HG02642 (cell line): ENCODE measurements at regions not wholly inside any gene's neighbourhood (a gene's known extent, or its start where the extent isn't known, plus 50 kb on each side); places are given as distances from the start of the nearest gene placed in this dataset.
"Not testable (repeated sequence)": the region's sequence is repeated elsewhere in the genome, so short reads cannot be mapped to it uniquely, and the experiment has no call there.

ENCODE experiments used
- ATAC-seq: cut with Tn5 transposase; IDR thresholded peaks from one replicate; pipeline ENCODE4 v1.9.1; 2021; ENCODE audit warnings: mild to moderate bottlenecking; ENCODE audit not compliant: unreplicated experiment, poor library complexity

- ATAC-seq, result no peak
These were observed 756.8 kb upstream of the CDH6 start for GRCh38 chr5:30436691-30437090.

- ATAC-seq, result not testable (repeated sequence)
These were observed 764.5 kb upstream of the CDH6 start for GRCh38 chr5:30428866-30429407.

- ATAC-seq, result no peak
These were observed 779.4 kb upstream of the CDH6 start for GRCh38 chr5:30414078-30414477.

GRCh38 chr5:30413540-30413939 is 779.9 kb upstream of the CDH6 start:
- ATAC-seq, result no peak

GRCh38 chr5:30405821-30406220 is 787.7 kb upstream of the CDH6 start:
- no peak for ATAC-seq

- no peak for ATAC-seq
These were observed 791.9 kb upstream of the CDH6 start for GRCh38 chr5:30401479-30402058.

- no peak for ATAC-seq
These were observed 795.1 kb upstream of the CDH6 start for GRCh38 chr5:30398423-30398822.

- ATAC-seq, result no peak
These were observed 800.6 kb upstream of the CDH6 start for GRCh38 chr5:30392897-30393296.

GRCh38 chr5:30390095-30390494 is 803.4 kb upstream of the CDH6 start:
- no peak for ATAC-seq

GRCh38 chr5:30387974-30388632 is 805.4 kb upstream of the CDH6 start:
- no peak for ATAC-seq

- ATAC-seq, result no peak
These were observed 807.7 kb upstream of the CDH6 start for GRCh38 chr5:30385754-30386153.

- ATAC-seq, result no peak
These were observed 809.3 kb upstream of the CDH6 start for GRCh38 chr5:30384171-30384570.

GRCh38 chr5:30380228-30380627 is 813.3 kb upstream of the CDH6 start:
- ATAC-seq, result no peak

- ATAC-seq, result no peak
These were observed 816.6 kb upstream of the CDH6 start for GRCh38 chr5:30376848-30377247.

GRCh38 chr5:30368064-30368463 is 825.4 kb upstream of the CDH6 start:
- no peak for ATAC-seq

GRCh38 chr5:30365031-30365430 is 828.5 kb upstream of the CDH6 start:
- not testable (repeated sequence) for ATAC-seq

GRCh38 chr5:30357371-30357770 is 836.1 kb upstream of the CDH6 start:
- no peak for ATAC-seq

GRCh38 chr5:30355675-30356074 is 837.8 kb upstream of the CDH6 start:
- ATAC-seq, result no peak

- no peak for ATAC-seq
These were observed 845.6 kb upstream of the CDH6 start for GRCh38 chr5:30347858-30348257.

- ATAC-seq, result not testable (repeated sequence)
These were observed 847.7 kb upstream of the CDH6 start for GRCh38 chr5:30345539-30346345.

GRCh38 chr5:30343707-30344106 is 849.8 kb upstream of the CDH6 start:
- ATAC-seq, result no peak
